COLO668 (cell line): ENCODE measurements at regions not wholly inside any gene's neighbourhood (a gene's known extent, or its start where the extent isn't known, plus 50 kb on each side); places are given as distances from the start of the nearest gene placed in this dataset.
"Not testable (repeated sequence)": the region's sequence is repeated elsewhere in the genome, so short reads cannot be mapped to it uniquely, and the experiment has no call there.

Experiments used
- DNase-seq: peaks from one replicate; lab custom pipeline; 2025; ENCODE audit not compliant: unreplicated experiment; lab: John Stamatoyannopoulos, UW

DNA sequence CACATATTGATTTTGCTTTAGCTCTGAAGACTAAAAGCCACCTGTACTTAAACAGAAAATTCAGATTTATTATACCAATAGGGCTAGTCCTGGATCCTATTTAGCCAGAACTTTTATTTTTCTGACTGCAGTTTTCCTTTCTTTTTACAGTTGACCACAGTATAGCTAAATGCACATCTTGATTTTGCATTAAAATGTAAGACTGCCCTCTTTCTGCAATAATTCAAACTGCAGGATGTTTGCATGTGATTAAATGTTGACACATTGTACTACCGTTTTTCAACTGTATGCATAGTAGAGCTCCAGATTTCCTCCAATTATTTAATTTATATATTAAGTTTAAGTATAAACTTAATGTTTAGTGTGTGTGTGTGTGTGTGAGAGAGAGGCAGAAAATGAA, 1262.9 kb downstream of the SUCLG1 start:
- DNase-seq: no peak

DNA sequence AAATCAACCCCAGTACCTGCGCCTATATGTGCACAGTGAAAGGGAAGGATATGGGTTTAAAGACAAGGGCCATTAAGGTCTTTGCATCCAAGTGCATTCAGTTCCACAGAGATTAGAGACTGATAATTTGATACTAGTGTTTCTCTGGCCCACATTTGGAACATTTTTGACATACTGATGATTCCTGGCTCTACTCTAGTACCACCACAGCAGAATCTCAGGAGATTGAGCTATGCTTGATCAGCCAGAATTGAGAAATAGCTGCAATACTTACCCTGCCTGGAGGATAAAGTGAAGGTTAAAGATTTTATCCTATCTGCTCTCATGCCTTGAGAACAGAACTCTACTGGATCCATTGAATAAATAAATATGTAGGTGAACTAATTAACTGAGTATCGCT, 1267.8 kb downstream of the SUCLG1 start:
- no peak for DNase-seq

DNA sequence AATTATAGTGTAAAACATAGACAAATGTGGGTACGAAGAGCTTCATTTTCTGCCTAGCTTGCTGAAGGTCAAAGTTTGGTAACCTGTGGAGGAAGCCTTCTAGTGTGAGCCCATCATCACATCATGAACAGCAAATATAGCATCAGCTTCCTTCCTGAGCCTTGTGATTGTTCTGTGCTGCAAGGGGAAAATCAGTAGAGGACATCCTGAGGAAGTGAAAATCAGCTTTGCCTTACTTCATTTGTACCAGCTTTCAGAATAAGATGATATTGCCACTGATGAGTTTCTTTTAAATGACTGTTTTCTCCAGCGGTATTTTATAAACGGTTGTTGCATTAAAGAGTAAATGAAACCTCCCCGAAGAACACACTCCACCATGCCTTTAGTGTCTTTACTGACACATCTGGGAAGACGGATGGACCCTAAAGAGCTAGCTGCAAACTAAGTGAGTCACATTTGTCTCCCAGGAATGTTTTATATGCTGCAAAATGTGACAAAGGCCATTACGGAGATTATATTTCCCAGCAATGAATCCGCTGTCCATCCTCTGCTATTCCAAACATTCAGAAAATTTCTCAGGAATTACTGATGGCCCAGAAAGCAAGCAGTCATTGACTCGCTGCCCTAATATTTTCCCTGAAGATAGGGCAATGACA, 1272.8 kb downstream of the SUCLG1 start:
- no peak for DNase-seq

DNA sequence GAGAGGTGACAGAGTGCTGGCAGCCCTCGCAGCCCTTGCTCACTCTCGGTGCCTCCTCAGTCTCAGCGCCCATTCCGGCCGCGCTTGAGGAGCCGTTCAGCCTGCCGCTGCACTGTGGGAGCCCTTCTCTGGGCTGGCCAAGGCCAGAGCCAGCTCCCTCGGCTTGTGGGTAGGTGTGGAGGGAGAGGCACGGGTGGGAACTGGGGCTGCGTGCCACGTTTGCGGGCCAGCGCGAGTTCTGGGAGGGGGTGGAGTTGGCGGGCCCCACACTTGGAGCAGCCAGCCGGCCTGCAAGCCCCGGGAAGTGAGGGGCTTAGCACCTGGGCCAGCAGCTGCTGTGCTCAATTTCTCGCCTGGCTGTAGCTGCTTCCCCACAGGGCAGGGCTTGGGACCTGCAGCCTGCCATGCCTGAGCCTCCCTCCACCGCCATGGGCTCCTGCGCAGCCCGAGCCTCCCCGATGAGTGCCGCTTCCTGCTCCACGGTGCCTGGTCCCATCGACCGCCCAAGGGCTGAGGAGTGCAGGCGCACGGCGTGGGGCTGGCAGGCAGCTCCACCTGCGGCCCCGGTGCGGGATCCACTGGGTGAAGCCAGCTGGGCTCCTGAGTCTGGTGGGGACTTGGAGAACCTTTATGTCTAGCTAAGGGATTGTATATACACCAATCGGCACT, 1278.1 kb downstream of the SUCLG1 start:
- DNase-seq: not testable (repeated sequence)

DNA sequence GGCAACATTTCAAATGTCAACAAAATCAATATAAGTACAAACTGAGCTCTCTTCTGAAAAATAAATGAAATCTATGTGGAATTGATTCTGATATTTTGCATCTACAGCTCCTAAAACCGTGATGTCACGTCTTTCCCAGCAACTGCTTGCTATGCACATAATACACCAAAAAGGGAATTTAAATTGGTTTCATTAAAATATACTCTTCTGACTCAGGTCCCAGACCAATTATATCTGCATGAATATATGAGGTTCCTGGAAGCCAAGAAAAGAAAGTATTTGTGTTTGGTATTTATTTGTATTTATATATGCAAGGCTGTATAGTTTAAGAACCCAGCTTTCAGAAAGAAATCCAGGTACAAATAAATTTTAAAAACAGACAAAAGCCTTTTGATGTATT, 1282.5 kb downstream of the SUCLG1 start:
- no peak for DNase-seq

DNA sequence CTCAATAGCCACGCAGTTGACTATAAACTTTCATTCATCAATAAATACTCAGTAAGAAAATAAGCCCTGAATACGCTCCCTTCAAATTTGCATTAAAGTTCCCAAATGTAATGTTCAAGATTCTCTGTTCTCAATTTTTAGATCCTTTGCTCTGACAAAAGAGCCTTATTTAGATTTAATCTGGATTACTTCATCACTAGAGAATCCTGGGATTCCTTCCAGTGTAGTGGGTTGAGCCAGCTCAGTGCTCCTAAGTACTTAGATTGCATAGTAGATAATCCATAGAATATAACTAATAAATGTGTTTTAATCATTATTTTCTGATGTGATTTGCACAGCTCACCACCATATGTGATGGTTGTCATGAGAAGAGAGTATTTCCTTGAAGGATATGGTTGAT, 1286.2 kb downstream of the SUCLG1 start:
- no peak for DNase-seq

DNA sequence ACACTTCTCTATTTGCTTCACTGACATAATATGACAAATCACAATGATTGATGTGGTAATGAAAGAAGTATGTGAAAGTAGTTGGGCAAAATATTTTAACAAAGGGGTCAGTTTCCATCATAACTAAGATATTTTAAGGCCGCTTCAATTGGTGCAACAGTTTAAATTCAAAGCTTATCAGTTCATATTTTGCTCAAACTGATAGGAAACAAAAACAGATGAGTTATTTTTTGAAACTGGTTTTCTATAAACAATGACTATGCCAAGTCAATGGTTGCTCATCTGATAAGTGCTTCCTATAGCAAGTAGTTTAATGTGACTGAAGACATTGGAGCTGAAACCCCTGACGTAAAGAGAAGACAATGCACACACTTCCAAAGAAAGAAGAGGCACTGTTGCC, 1290.7 kb downstream of the SUCLG1 start:
- no peak for DNase-seq

DNA sequence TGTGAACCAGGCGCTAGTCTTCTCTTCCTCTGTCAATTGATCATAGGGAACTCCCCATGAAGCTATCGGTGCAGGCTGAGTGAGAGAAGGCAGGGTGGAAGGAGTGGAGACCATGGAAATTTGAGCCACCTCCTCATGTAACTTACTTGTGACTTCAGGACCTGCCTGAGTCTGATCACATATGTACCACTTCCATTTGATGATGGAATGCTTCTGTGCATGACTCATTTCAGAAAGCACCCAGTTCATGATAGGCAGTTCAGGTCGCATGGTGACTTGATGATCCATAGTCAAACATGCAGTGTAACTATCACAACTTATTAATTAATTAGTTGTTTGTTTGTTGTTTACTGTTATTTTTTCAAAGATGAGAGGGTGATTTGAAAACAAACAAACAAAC, 1296.7 kb downstream of the SUCLG1 start:
- no peak for DNase-seq

DNA sequence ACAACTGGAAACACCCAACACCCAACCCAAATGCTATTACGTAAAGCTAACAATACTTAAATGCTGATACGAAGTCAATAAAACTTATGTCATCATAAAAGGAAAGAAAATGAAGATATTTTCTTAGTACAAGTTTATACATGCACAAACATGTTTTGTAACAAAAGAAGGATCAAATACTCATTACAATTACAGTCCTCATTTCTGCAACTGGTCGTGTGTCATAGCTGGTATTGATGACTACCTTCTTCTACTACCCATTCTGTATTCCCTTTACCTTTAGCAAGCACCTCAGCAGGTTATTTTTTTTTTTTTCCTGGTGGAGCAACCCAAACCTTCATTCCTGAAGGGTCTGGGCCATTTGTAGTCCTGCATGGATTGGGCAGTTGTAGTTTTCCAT, 1298.5 kb downstream of the SUCLG1 start:
- no peak for DNase-seq

DNA sequence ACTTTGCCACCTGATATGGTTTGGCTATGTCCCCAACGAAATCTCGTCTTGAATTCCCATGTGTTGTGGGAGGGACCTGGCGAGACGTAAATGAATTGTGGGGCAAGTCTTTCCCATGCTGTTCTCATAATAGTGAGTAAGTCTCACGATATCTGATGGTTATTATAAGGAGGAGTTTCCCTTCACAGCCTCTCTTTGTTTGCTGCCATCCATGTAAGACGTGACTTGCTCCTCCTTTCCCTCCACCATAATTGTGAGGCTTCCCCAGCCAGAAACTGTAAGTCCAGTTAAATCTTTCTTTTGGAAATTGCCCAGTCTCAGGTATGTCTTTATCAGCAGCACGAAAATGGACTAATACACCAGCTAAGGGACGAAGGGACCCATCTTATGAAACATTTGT, 1303.3 kb downstream of the SUCLG1 start:
- no peak for DNase-seq

DNA sequence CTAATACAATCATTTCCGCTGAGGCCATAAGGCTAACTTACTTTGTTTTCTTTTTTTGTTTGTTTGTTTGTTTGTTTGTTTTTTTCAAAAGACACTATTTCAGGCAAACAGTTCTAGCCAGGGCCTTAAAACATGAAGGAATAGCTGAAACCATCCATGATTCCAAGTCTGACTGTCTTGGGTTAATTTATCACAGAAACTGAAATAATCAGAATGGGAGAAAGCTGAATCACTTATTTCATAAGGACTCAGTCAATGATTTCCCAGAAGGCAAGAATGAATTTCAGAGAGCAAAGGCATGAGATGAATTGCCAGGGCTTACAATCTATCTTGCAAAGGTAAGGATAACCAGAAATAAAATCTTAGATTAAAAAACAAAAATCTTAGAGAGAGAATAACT, 1315.1 kb downstream of the SUCLG1 start:
- no peak for DNase-seq

DNA sequence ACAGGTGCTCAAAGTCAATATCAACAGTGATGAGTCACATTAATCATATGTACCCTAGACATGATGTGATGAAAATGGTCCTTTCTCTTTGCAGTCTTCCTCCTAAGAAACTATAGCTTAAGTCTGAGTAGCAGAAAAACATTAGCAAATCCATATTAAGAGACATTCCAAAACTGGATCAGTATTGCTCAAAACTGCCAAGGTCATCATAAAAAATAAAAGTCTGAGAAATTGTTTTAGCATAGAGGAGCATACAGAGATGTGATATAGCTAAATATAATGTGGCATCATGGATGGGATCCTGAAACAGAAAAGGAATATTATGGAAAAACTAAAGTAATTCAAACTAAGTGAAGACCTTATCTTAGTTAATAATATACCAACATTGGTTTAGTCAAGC, 1316.1 kb downstream of the SUCLG1 start:
- DNase-seq: no peak

DNA sequence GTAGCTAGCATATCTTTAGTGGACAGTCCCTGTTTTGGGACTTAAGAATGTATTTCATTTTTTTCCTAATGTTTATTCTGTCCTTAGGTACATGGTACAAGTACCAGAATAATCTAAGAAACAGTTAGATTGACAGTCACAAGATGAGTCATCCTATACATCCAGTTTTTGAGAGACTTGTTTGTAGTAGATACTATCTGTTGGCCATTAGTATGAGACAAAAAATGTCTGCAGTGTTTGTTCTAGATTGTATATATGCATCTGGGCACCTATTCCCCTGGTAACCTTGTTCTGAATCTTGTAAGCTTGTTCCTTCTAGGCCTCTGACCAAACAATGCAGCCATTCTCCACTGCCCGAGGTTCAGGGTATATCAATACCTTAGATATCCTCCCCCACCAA, 1343.5 kb downstream of the SUCLG1 start:
- no peak for DNase-seq

DNA sequence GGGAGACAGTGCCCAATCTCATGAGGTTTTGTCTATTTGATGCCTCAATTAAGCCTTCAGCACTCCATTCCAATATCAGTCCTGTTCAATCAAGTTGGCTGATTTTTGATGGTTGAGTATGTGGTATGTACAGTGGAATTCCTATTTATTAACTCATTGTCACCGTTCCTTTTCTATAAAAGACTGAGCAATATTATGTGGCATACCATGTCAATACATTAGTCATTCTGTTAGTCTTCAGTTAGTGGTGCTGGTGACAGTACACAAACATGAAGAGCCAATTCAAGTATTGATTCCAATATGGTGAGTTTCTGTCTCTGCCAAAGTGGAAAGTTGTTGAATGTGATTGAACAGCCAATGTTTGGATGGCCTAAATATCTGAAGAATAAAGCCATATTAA, 1343.9 kb downstream of the SUCLG1 start:
- no peak for DNase-seq

DNA sequence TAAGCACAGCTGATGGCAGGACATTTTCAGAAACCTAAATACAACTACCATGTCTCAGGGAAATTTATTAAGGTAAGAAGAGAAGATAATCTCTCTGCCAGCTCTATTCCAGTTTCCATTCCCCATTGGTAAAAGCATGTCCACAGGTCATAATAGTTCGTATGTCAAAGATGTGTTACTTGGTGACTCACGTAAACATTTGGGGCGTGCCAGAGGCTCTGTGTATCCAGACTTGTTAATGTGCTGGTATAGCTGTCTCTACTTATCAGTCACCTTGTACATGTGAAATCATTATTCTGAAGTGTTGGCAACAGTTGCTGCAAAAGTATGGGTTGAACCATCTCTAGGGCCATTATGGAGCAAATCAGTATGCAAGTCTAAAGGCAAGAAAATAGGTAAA, 1345.1 kb downstream of the SUCLG1 start:
- DNase-seq: peak; percentile 6

DNA sequence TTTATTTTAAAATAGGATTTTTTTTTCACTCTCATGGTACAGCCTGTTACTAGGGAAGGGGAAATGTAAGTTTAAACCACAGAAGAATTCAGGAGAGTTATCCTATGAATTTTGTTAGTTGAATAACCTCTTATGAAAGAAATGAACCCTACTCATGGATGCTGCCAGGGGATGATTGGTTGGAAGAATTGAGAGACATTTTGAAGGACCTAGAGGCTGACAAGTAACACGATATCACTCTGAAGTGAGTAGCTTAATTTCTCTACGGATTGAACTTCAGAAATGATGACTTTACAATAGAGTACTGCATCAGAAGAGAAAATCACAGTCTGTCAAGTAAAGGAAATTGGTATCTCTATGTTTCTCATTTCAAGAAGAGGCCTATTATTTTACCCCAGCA, 1346.2 kb downstream of the SUCLG1 start:
- DNase-seq: no peak

DNA sequence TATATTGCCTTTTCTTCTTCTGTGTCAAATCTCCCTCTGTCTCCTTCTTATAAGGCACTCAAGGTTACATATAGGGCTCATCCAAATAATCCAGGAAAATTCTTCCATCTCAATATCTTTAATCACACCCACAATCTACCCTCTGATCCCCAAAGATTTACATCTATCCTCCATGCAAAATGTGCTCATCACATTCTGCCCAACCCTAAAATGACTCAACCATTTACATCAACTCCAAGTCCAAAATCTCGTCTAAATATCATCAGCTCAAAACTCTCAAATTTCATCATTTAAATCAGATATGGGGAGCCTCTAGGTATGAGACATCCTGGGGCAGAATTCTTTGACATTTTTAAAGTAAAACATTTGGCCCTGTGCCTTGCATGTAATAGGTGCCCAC, 1349.8 kb downstream of the SUCLG1 start:
- DNase-seq: no peak

DNA sequence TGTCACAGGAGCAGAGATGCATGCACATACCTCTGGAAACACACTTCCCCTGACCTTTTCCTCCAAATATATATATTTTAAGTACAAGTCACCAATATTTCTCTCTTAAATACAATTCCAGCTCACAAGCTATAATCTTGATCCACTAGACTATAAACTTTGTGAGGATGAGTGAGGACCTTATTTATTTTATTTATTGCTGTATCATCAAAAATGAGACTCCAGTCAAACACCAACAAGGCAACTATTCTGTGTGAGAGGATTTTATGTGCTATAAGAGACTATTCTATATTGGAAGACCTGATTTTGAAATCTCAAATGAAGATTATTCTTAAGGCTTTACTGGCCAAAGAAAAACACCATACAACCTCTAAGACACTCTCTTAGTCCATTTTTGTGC, 1352.2 kb downstream of the SUCLG1 start:
- DNase-seq: no peak

DNA sequence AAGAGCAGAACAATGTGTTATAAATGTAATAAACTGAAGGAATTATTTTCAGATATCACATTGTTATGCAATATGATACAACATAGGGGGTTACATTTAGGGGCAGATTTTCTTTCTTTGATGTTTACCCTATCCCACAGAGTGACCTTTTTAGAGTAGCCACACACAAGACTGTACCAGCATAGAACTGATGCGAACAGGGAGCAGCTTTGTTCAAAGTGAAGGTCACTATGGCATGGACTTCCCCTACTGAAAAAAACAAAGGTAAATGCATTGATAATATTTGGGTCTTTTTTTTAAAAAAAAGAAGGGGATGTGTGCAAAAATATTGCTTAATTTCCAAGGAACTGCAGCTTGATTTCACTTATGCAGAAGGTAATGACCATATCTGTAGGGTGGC, 1354.9 kb downstream of the SUCLG1 start:
- no peak for DNase-seq

DNA sequence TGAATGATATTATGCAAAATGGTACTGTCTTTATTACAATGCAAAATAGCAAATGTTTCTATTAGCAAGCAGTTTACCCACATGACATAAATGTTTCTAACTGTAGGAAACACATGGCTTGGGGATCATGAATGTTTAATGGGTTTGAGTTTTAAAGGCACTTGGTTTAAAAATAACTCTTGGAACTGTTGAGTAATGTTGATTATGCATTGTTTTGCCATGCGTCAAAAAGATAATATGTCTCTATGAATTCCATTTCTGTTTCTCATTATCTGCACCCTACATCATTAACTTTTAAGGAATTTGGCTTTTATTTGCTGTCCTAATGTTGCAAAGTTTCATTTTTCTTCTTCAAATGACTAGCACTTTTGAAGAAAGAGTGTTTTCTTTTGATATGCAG, 1355.5 kb downstream of the SUCLG1 start:
- no peak for DNase-seq

DNA sequence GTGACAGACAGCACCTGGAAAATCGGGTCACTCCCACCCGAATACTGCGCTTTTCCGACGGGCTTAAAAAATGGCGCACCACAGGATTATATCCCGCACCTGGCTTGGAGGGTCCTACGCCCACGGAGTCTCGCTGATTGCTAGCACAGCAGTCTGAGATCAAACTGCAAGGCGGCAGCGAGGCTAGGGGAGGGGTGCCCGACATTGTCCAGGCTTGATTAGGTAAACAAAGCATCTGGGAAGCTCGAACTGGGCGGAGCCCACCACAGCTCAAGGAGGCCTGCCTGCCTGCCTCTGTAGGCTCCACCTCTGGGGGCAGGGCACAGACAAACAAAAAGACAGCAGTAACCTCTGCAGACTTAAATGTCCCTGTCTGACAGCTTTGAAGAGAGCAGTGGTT, 1370.0 kb downstream of the SUCLG1 start:
- not testable (repeated sequence) for DNase-seq

DNA sequence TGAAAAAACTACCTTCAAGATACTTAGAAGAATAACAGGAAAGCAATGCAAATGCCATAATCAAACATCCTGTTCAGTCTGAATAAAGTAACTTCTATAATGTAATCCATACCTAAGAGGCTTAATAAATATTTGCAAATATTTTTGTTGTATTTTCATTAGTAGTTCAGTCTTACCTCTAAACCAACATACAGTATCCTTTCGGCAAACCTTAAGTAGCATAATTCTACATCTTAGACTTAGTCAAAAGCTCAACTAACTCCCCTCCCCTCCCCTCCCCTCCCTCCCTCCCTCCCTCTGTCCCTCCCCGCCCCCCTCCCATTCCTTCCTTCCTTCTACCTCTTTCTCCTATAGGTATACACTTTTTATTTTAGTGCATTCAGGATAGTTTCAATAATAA, 1373.2 kb downstream of the SUCLG1 start:
- no peak for DNase-seq
